ENCODE measurements at regions not wholly inside any gene's neighbourhood (a gene's known extent, or its start where the extent isn't known, plus 50 kb on each side); places are given as distances from the start of the nearest gene placed in this dataset.

DNA sequence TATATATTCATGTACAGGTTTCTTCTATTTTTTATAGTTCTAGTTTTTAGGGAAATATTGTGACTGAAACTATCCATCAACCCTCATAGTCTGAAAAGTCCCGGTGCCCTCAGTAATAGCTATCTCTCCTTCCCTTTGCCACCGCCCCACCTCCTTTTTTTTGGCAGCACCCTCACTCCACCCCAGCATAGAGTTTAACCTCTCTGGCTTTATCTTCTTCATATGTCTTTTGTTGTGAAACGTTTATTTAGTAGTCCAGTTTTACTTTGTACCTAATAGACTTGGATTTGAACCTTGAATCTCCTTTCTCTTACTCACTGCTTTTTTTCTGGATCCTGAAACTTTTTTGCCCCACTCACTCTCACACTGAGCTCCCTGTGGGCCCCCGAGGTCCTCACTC lies 109.5 kb downstream of the BBS10 start:
- intact Hi-C loops (cut with micrococcal nuclease; ENCODE audit: unreplicated experiment) (no loop called here), in situ Hi-C loops (cut with HindIII; ENCODE audit: extremely low pct_ligation_motif_present, low pct_unique_long_range_greater_than_20kb) (no loop called here)
- no peak overlapping the region for H3K27ac ChIP-seq (ENCODE audit: extremely low read length, insufficient read depth, low read length)
- FAIRE-seq (no peak), DNase-seq (ENCODE audit: low spot score) (no peak), ATAC-seq (no peak)
- POLR2A ChIA-PET, result no interaction called here
- 0 out of 2 replicates have a peak, but pooled peaks cover 5% of the 10 kb centered on the region for H3K4me1 ChIP-seq (ENCODE audit: insufficient read depth, low read length)
- CTCF ChIA-PET (ENCODE audit: low intra/inter-chr PET ratio, low total read pairs), result no interaction called here
- no peak overlapping the region for H3K4me3 ChIP-seq (replicated peaks in 1 of 3; ENCODE audit: insufficient read depth in 1 of 3, low read depth in 2 of 3, low read length in 3 of 3)
- no peak overlapping the region for H3K4me2 ChIP-seq (ENCODE audit: low read depth, low read length)
- WGBS (ENCODE audit: low lambda C conversion rate), result 42% methylated on average over 4 of the region's 4 CpGs
- H3K9me3 ChIP-seq (ENCODE audit: low read length), result no peaks in the 10 kb centered on the region
- BruUV-seq (replicated peaks), result no TSS peak
- no peaks in the 10 kb centered on the region for H3K36me3 ChIP-seq (replicated peaks in 1 of 2; ENCODE audit: control insufficient read depth in 1 of 2, insufficient read depth in 2 of 2, low read length in 2 of 2)
- TF ChIP-seq, protein P1, sequence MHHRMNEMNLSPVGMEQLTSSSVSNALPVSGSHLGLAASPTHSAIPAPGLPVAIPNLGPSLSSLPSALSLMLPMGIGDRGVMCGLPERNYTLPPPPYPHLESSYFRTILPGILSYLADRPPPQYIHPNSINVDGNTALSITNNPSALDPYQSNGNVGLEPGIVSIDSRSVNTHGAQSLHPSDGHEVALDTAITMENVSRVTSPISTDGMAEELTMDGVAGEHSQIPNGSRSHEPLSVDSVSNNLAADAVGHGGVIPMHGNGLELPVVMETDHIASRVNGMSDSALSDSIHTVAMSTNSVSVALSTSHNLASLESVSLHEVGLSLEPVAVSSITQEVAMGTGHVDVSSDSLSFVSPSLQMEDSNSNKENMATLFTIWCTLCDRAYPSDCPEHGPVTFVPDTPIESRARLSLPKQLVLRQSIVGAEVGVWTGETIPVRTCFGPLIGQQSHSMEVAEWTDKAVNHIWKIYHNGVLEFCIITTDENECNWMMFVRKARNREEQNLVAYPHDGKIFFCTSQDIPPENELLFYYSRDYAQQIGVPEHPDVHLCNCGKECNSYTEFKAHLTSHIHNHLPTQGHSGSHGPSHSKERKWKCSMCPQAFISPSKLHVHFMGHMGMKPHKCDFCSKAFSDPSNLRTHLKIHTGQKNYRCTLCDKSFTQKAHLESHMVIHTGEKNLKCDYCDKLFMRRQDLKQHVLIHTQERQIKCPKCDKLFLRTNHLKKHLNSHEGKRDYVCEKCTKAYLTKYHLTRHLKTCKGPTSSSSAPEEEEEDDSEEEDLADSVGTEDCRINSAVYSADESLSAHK (CRISPR knock-in tag; IDR thresholded peaks at IDR 0.05; ENCODE audit: borderline replicate concordance), result no peak
- no peak for TF ChIP-seq EED (CRISPR knock-in tag; IDR thresholded peaks at IDR 0.05)
- H4K20me1 ChIP-seq (ENCODE audit: insufficient read depth, low read length), result no peaks in the 10 kb centered on the region
- no peaks in the 10 kb centered on the region for H3K79me2 ChIP-seq (ENCODE audit: insufficient read depth, low read length)
- H2AFZ ChIP-seq (ENCODE audit: low read length), result no peak overlapping the region
- no peaks in the 10 kb centered on the region for H3K27me3 ChIP-seq (ENCODE audit: control insufficient read depth in 1 of 2, insufficient read depth in 2 of 2, low read length in 2 of 2)
- H3K9ac ChIP-seq (ENCODE audit: insufficient read depth, low read depth, low read length), result no peak overlapping the region

- Histone ChIP-seq H3K79me2 (ENCODE audit: insufficient read depth, low read length) (no peaks in the 10 kb centered on the region), H3K36me3 (replicated peaks in 1 of 2; ENCODE audit: control insufficient read depth in 1 of 2, insufficient read depth in 2 of 2, low read length in 2 of 2) (no peaks in the 10 kb centered on the region), H3K4me1 (ENCODE audit: insufficient read depth, low read length) (0 out of 2 replicates have a peak, but pooled peaks cover 5% of the 10 kb centered on the region), H3K4me3 (replicated peaks in 1 of 3; ENCODE audit: insufficient read depth in 1 of 3, low read depth in 2 of 3, low read length in 3 of 3) (no peak overlapping the region), H3K27me3 (ENCODE audit: control insufficient read depth in 1 of 2, insufficient read depth in 2 of 2, low read length in 2 of 2) (no peaks in the 10 kb centered on the region), H3K9me3 (ENCODE audit: low read length) (no peaks in the 10 kb centered on the region), H3K27ac (ENCODE audit: extremely low read length, insufficient read depth, low read length) (no peak overlapping the region), H4K20me1 (ENCODE audit: insufficient read depth, low read length) (no peaks in the 10 kb centered on the region), H3K4me2 (ENCODE audit: low read depth, low read length) (no peak overlapping the region), H2AFZ (ENCODE audit: low read length) (no peak overlapping the region), H3K9ac (ENCODE audit: insufficient read depth, low read depth, low read length) (no peak overlapping the region)
- intact Hi-C loops (cut with micrococcal nuclease; ENCODE audit: unreplicated experiment) (no loop called here), in situ Hi-C loops (cut with HindIII; ENCODE audit: extremely low pct_ligation_motif_present, low pct_unique_long_range_greater_than_20kb) (no loop called here)
- FAIRE-seq (no peak), ATAC-seq (no peak), DNase-seq (ENCODE audit: low spot score) (no peak)
- CTCF ChIA-PET (ENCODE audit: low intra/inter-chr PET ratio, low total read pairs), result no interaction called here
- TF ChIP-seq SRSF1 (optimal IDR thresholded peaks at IDR 0.05; ENCODE audit: low read depth, low read length), result no peak
- no peak for TF ChIP-seq TBL1XR1 (IDR thresholded peaks at IDR 0.05; ENCODE audit: borderline replicate concordance, low read length, partially characterized antibody)
- no peak for TF ChIP-seq FOSL1 (CRISPR knock-in tag; IDR thresholded peaks at IDR 0.05; ENCODE audit: borderline replicate concordance)
- no peak for TF ChIP-seq CEBPG (CRISPR knock-in tag; IDR thresholded peaks at IDR 0.05)
- WGBS (ENCODE audit: low lambda C conversion rate), result 41% methylated on average over 7 of the region's 7 CpGs
- POLR2A ChIA-PET, result no interaction called here
- BruUV-seq (replicated peaks), result no TSS peak
These were observed 111.0 kb downstream of the BBS10 start for GRCh38 chr12:76237086-76237701.
